IMR-90 (cell line): ENCODE measurements at regions not wholly inside any gene's neighbourhood (a gene's known extent, or its start where the extent isn't known, plus 50 kb on each side); places are given as distances from the start of the nearest gene placed in this dataset.
"Not testable (repeated sequence)": the region's sequence is repeated elsewhere in the genome, so short reads cannot be mapped to it uniquely, and the experiment has no call there.

Source experiments
- ATAC-seq: fragments of 200-7000 bp; cut with Tn5 transposase; 2 replicates; pipeline ENCODE4 v1.9.1; 2020; ENCODE audit warnings: low read depth, mild to moderate bottlenecking, moderate library complexity
- BruUV-seq: library from RNA; stranded (reverse); fragments of 400-500 nt; replicated peaks from 2 replicates; lab custom pipeline; 2021; lab: Mats Ljungman, UMichigan
- CTCF ChIA-PET: fragments of 300-600 bp; formaldehyde crosslinking; extraction: SDS; loops from one replicate; lab custom pipeline; 2021; ENCODE audit warnings: antibody characterized with exemption; lab: Yijun Ruan, JAX
- POLR2A ChIA-PET: fragments of 300-600 bp; sonication (Branson Sonifier 250); formaldehyde crosslinking; loops from one replicate; lab custom pipeline; 2022; ENCODE audit warnings: antibody characterized with exemption; ENCODE audit not compliant: unreplicated experiment; lab: Charles Lee
- DNase-seq: peaks from one replicate; pipeline ENCODE4 v3.0.0; 2013
- H2AFZ ChIP-seq: replicated peaks from 2 replicates; pipeline ENCODE3; 2013; ENCODE audit warnings: low read length, mild to moderate bottlenecking; ENCODE audit not compliant: poor library complexity
- H2AK5ac ChIP-seq: 2 replicates; pipeline ENCODE4 v1.6.1; 2013; ENCODE audit warnings: low read depth, low read length, inconsistent platforms
- H2AK9ac ChIP-seq: replicated peaks from 2 replicates; pipeline ENCODE3; 2013; ENCODE audit warnings: mild to moderate bottlenecking, low read depth, low read length, moderate library complexity; ENCODE audit not compliant: poor library complexity
- H2BK120ac ChIP-seq: 2 replicates; pipeline ENCODE4 v1.6.1; 2013; ENCODE audit warnings: low read depth, low read length, inconsistent platforms
- H2BK15ac ChIP-seq: 3 replicates; pipeline ENCODE4 v1.6.1; 2013; ENCODE audit warnings: low read depth, low read length, inconsistent platforms
- H2BK20ac ChIP-seq: 2 replicates; pipeline ENCODE4 v1.6.1; 2013; ENCODE audit warnings: low read depth, mild to moderate bottlenecking, inconsistent platforms, low read length, moderate library complexity
- H2BK5ac ChIP-seq: 2 replicates; pipeline ENCODE4 v1.6.1; 2013; ENCODE audit warnings: mild to moderate bottlenecking, low read depth, low read length, inconsistent platforms; ENCODE audit not compliant: poor library complexity, severe bottlenecking
- H3K14ac ChIP-seq: replicated peaks from 2 replicates; pipeline ENCODE4 v1.6.1; 2013; ENCODE audit warnings: low read depth, low read length, inconsistent platforms
- H3K18ac ChIP-seq: 2 replicates; pipeline ENCODE4 v1.6.1; 2013; ENCODE audit warnings: low read depth, low read length, control low read depth
- H3K23ac ChIP-seq: 2 replicates; pipeline ENCODE4 v1.6.1; 2013; ENCODE audit warnings: low read depth, low read length, inconsistent platforms
- H3K27ac ChIP-seq: 2 replicates; pipeline ENCODE4 v1.5.1; 2013; ENCODE audit warnings: mild to moderate bottlenecking, control low read depth, low read length; ENCODE audit not compliant: insufficient read depth
- H3K27me3 ChIP-seq: 2 replicates; pipeline ENCODE4 v1.6.1; 2013; ENCODE audit warnings: low read length; ENCODE audit not compliant: control insufficient read depth, insufficient read depth
- H3K36me3 ChIP-seq: 2 replicates; pipeline ENCODE4 v1.6.1; 2013; ENCODE audit warnings: low read length, mixed read lengths; ENCODE audit not compliant: control insufficient read depth, insufficient read depth
- H3K4ac ChIP-seq: 2 replicates; pipeline ENCODE4 v1.6.1; 2013; ENCODE audit warnings: low read depth, low read length, inconsistent platforms
- H3K4me1 ChIP-seq: 2 replicates; pipeline ENCODE4 v1.6.1; 2013; ENCODE audit warnings: low read length, mixed read lengths; ENCODE audit not compliant: control insufficient read depth, insufficient read depth
- H3K4me2 ChIP-seq: 2 replicates; pipeline ENCODE4 v1.6.1; 2013; ENCODE audit warnings: low read depth, mild to moderate bottlenecking, control low read depth, low read length, moderate library complexity
- H3K4me3 ChIP-seq: 2 replicates; pipeline ENCODE4 v1.5.1; 2013; ENCODE audit warnings: low read depth, mild to moderate bottlenecking, control low read depth, low read length, moderate library complexity; ENCODE audit not compliant: insufficient read depth
- H3K56ac ChIP-seq: 2 replicates; pipeline ENCODE4 v1.6.1; 2013; ENCODE audit warnings: low read length, inconsistent platforms; ENCODE audit not compliant: insufficient read depth; ENCODE audit errors: extremely low read depth
- H3K79me1 ChIP-seq, 2 experiments: 2 replicates each; pipeline ENCODE4 v1.6.1; 2013; ENCODE audit warnings: low read length in 2 of 2, inconsistent platforms in 1 of 2, low read depth in 1 of 2
- H3K9ac ChIP-seq: 2 replicates; pipeline ENCODE4 v1.6.1; 2013; ENCODE audit warnings: low read depth, low read length, control low read depth
- H3K9me1 ChIP-seq: 2 replicates; pipeline ENCODE4 v1.6.1; 2013; ENCODE audit warnings: low read length, inconsistent platforms; ENCODE audit not compliant: insufficient read depth
- H3K9me3 ChIP-seq: 2 replicates; pipeline ENCODE4 v1.6.1; 2013; ENCODE audit warnings: low read length; ENCODE audit not compliant: control insufficient read depth, insufficient read depth
- H4K20me1 ChIP-seq: 2 replicates; pipeline ENCODE4 v1.6.1; 2013; ENCODE audit warnings: low read length, inconsistent platforms; ENCODE audit not compliant: insufficient read depth
- H4K5ac ChIP-seq: 2 replicates; pipeline ENCODE4 v1.6.1; 2013; ENCODE audit warnings: mild to moderate bottlenecking, low read depth, low read length, control low read depth
- H4K8ac ChIP-seq, 2 experiments: 2 replicates each; pipeline ENCODE4 v1.6.1; 2013; ENCODE audit warnings: low read depth in 2 of 2, low read length in 2 of 2, control low read depth in 1 of 2, inconsistent platforms in 1 of 2
- H4K91ac ChIP-seq: 2 replicates; pipeline ENCODE4 v1.6.1; 2013; ENCODE audit warnings: low read depth, low read length, inconsistent platforms; ENCODE audit not compliant: insufficient read depth
- CEBPB ChIP-seq: IDR thresholded peaks from 2 replicates; pipeline ENCODE4 v1.6.1; 2012; ENCODE audit warnings: low read depth, low read length, improper control_type of control experiment
- MAFK ChIP-seq: IDR thresholded peaks from 2 replicates; pipeline ENCODE4 v1.6.1; 2012; ENCODE audit warnings: low read depth, low read length, improper control_type of control experiment
- WGBS, 2 experiments: methylation state at CpG; one replicate each; pipeline versions ENCODE4 v1.1.5 to v1.1.7; 2013; ENCODE audit warnings: missing lambda C conversion rate in 2 of 2; ENCODE audit not compliant: insufficient read length in 1 of 2; ENCODE audit errors: extremely low coverage in 2 of 2; 5-methylcytosine and 5-hydroxymethylcytosine counted together
- dilution Hi-C: fragments of 300-500 bp; cut with HindIII; formaldehyde crosslinking; loops from one replicate; pipeline ENCODE4 v1.14.3; 2018; ENCODE audit warnings: low sequenced_read_pairs; ENCODE audit not compliant: unreplicated experiment
- in situ Hi-C: fragments of 300-500 bp; cut with MboI; formaldehyde crosslinking; loops from 3 replicates; pipeline ENCODE4 v1.14.3; 2019; ENCODE audit warnings: low sequenced_read_pairs, inconsistent platforms, mixed read lengths
- intact Hi-C: fragments of 100-400 bp; cut with micrococcal nuclease; formaldehyde crosslinking; loops from 2 replicates; pipeline ENCODE4 v1.10.0; 2022

GRCh38 chr14:53619691-53620231, 336.9 kb downstream of the BMP4 start:
- H3K14ac ChIP-seq: peak overlapping the region; percentile 67
- BruUV-seq: no TSS peak
- H4K20me1 ChIP-seq: no peaks in the 10 kb centered on the region
- H3K23ac ChIP-seq: 0 out of 2 replicates have a peak overlapping the region, but pooled peaks have one; percentile 30
- ATAC-seq (peak; percentile 96), DNase-seq (peak; percentile 64)
- no CpG with 5 or more reads among the region's 3 CpGs for WGBS, 2 experiments
- H3K18ac ChIP-seq: peak overlapping the region; percentile 96
- H3K56ac ChIP-seq: no peak overlapping the region
- POLR2A ChIA-PET: interaction anchor here (0.9 kb wide), 1 partner anchor 334 kb away, joined by 4 read pairs; no protein-coding TSS in a partner anchor
- H2BK15ac ChIP-seq: peak overlapping the region; percentile 27; the same call in 2 of the 3 replicates
- H3K27ac ChIP-seq: peak overlapping the region; percentile 82; the same call in 1 of the 2 replicates
- in situ Hi-C loops: no loop called here
- peak overlapping the region; percentile 38 for H2AK9ac ChIP-seq
- peak overlapping the region; percentile 70 for H2AFZ ChIP-seq
- H2BK5ac ChIP-seq: peak overlapping the region; percentile 79
- intact Hi-C loops: loop anchor here (5.0 kb wide), 2 partner anchors 77 to 333 kb away; no protein-coding TSS in a partner anchor
- H3K27me3 ChIP-seq: peaks cover 2% of the 10 kb centered on the region; the same call in 1 of the 2 replicates
- H2BK120ac ChIP-seq: peak overlapping the region; percentile 88
- peaks cover 10% of the 10 kb centered on the region for H3K9me1 ChIP-seq
- peak overlapping the region; percentile 93 for H2BK20ac ChIP-seq
- TF ChIP-seq MAFK: no peak
- TF ChIP-seq CEBPB: 0 out of 2 replicates have a peak, but pooled peaks have one; percentile 7
- peak overlapping the region; percentile 74 for H3K4me2 ChIP-seq
- peak overlapping the region in 1 of 2 experiments; percentile 80; a peak in 2 of 4 replicates for H4K8ac ChIP-seq
- H3K36me3 ChIP-seq: no peaks in the 10 kb centered on the region
- H2AK5ac ChIP-seq: peak overlapping the region; percentile 82
- CTCF ChIA-PET: interaction anchor here (0.6 to 1.5 kb wide), 2 partner anchors 14 to 161 kb away, joined by 3 read pairs; no protein-coding TSS in a partner anchor
- H3K9ac ChIP-seq: no peak overlapping the region; the same call in 1 of the 2 replicates
- H3K4me1 ChIP-seq: peaks cover 20% of the 10 kb centered on the region
- no peak overlapping the region for H3K4me3 ChIP-seq
- peak overlapping the region; percentile 38 for H4K91ac ChIP-seq
- H3K9me3 ChIP-seq: no peaks in the 10 kb centered on the region
- peak overlapping the region; percentile 69; the same call in 1 of the 2 replicates for H4K5ac ChIP-seq
- no peaks in the 10 kb centered on the region for H3K79me1 ChIP-seq
- H3K4ac ChIP-seq: peak overlapping the region; percentile 65
- dilution Hi-C loops: no loop called here

- H3K79me1 ChIP-seq, H3K14ac ChIP-seq, BruUV-seq, H3K4me2 ChIP-seq, H3K36me3 ChIP-seq, DNase-seq, in situ Hi-C loops, H3K18ac ChIP-seq, H2AK9ac ChIP-seq, H3K27ac ChIP-seq, POLR2A ChIA-PET, H3K27me3 ChIP-seq, intact Hi-C loops, ATAC-seq, H3K56ac ChIP-seq, H3K4ac ChIP-seq, H4K91ac ChIP-seq, H4K5ac ChIP-seq, H2AFZ ChIP-seq, H2BK15ac ChIP-seq, H3K9me3 ChIP-seq, H3K23ac ChIP-seq, H4K20me1 ChIP-seq, H2BK20ac ChIP-seq, H4K8ac ChIP-seq, H3K4me3 ChIP-seq, dilution Hi-C loops, H2BK5ac ChIP-seq, H2BK120ac ChIP-seq, H3K9ac ChIP-seq, H2AK5ac ChIP-seq, CTCF ChIA-PET: not testable (repeated sequence)
- peaks cover 12% of the 10 kb centered on the region for H3K9me1 ChIP-seq
- WGBS, 2 experiments: 100% methylated on average over 1 of the region's 2 CpGs; no CpG with 5 or more reads in 1 of the 2 experiments
- peaks cover 21% of the 10 kb centered on the region for H3K4me1 ChIP-seq
Observed at GRCh38 chr14:53616536-53616935, 340.1 kb downstream of the BMP4 start.
